Neutrophil (primary cell): ENCODE measurements at regions not wholly inside any gene's neighbourhood (a gene's known extent, or its start where the extent isn't known, plus 50 kb on each side); places are given as distances from the start of the nearest gene placed in this dataset.

Experiments used
- H3K27ac ChIP-seq: fragments of 200-600 bp; sonication (generic); 2 replicates; pipeline ENCODE4 v1.5.1; 2016; ENCODE audit warnings: mild to moderate bottlenecking, moderate library complexity
- H3K27me3 ChIP-seq: fragments of 200-600 bp; sonication (generic); 2 replicates; pipeline ENCODE4 v1.6.0; 2016; ENCODE audit warnings: mild to moderate bottlenecking
- H3K36me3 ChIP-seq: fragments of 200-600 bp; sonication (generic); 2 replicates; pipeline ENCODE4 v1.5.1; 2017
- H3K4me1 ChIP-seq, 2 experiments: fragments of 200-600 bp in 1 of 2; sonication (generic) in 1 of 2; 1 replicate in 1 of 2; 2 replicates in 1 of 2; pipeline versions ENCODE4 v1.5.1 to v1.6.1; 2013 to 2016; ENCODE audit warnings: low read depth in 1 of 2, low read length in 1 of 2, mild to moderate bottlenecking in 1 of 2, moderate library complexity in 1 of 2; ENCODE audit not compliant: control insufficient read depth in 1 of 2, insufficient read depth in 1 of 2
- H3K4me3 ChIP-seq, 2 experiments: fragments of 200-600 bp in 1 of 2; sonication (generic) in 1 of 2; 1 replicate in 1 of 2; 2 replicates in 1 of 2; pipeline ENCODE4 v1.5.1; 2013 to 2016; ENCODE audit warnings: low read depth in 1 of 2, low read length in 1 of 2, mild to moderate bottlenecking in 1 of 2, moderate library complexity in 1 of 2
- H3K9me3 ChIP-seq: fragments of 200-600 bp; sonication (generic); 2 replicates; pipeline ENCODE4 v1.5.1; 2016
- CTCF ChIP-seq: fragments of 200-600 bp; sonication (generic); IDR thresholded peaks from 2 replicates; pipeline ENCODE4 v1.5.1; 2016; ENCODE audit warnings: antibody characterized with exemption

- Histone ChIP-seq H3K27me3 (no peaks in the 10 kb centered on the region), H3K4me3 (no peak overlapping the region), H3K9me3 (no peaks in the 10 kb centered on the region), H3K27ac (no peak overlapping the region), H3K4me1 (no peaks in the 10 kb centered on the region), H3K36me3 (no peaks in the 10 kb centered on the region)
- TF ChIP-seq CTCF = no peak
Measured at GRCh38 chr5:146948666-146949065, 70.1 kb upstream of the PPP2R2B start.

- Histone ChIP-seq H3K27ac (no peak overlapping the region), H3K36me3 (no peaks in the 10 kb centered on the region), H3K4me3 (no peak overlapping the region), H3K4me1 (no peaks in the 10 kb centered on the region), H3K9me3 (no peaks in the 10 kb centered on the region), H3K27me3 (no peaks in the 10 kb centered on the region)
- TF ChIP-seq CTCF = no peak
Measured at GRCh38 chr5:146952168-146952567, 73.6 kb upstream of the PPP2R2B start.

GRCh38 chr5:146956217-146956616 lies 77.7 kb upstream of the PPP2R2B start:
- Histone ChIP-seq H3K4me3 (no peak overlapping the region), H3K4me1 (no peaks in the 10 kb centered on the region), H3K9me3 (no peaks in the 10 kb centered on the region), H3K36me3 (no peaks in the 10 kb centered on the region), H3K27ac (no peak overlapping the region), H3K27me3 (no peaks in the 10 kb centered on the region)
- no peak for TF ChIP-seq CTCF

- Histone ChIP-seq H3K27ac (no peak overlapping the region), H3K27me3 (no peaks in the 10 kb centered on the region), H3K4me3 (no peak overlapping the region), H3K36me3 (no peaks in the 10 kb centered on the region), H3K9me3 (no peaks in the 10 kb centered on the region), H3K4me1 (no peaks in the 10 kb centered on the region)
- TF ChIP-seq CTCF = no peak
Measured at GRCh38 chr5:146959360-146959759, 80.8 kb upstream of the PPP2R2B start.

GRCh38 chr5:146962801-146963355 lies 84.3 kb upstream of the PPP2R2B start:
- no peaks in the 10 kb centered on the region for H3K4me1 ChIP-seq
- H3K27me3 ChIP-seq = no peaks in the 10 kb centered on the region
- no peaks in the 10 kb centered on the region for H3K9me3 ChIP-seq
- no peak overlapping the region for H3K27ac ChIP-seq
- H3K4me3 ChIP-seq = no peak overlapping the region
- no peak for TF ChIP-seq CTCF
- H3K36me3 ChIP-seq = no peaks in the 10 kb centered on the region
